ENCODE measurements at regions not wholly inside any gene's neighbourhood (a gene's known extent, or its start where the extent isn't known, plus 50 kb on each side); places are given as distances from the start of the nearest gene placed in this dataset.

GRCh38 chr5:72630721-72631120, 123.5 kb upstream of the ZNF366 start:
- no peak for TF ChIP-seq RAD21 (IDR thresholded peaks at IDR 0.05 in 1 of 2, conservative IDR thresholded peaks at IDR 0.05 in 1 of 2; ENCODE audit: low read depth in 2 of 2, low read length in 2 of 2)
- TF ChIP-seq CBX5 (IDR thresholded peaks at IDR 0.05; ENCODE audit: low read depth, low read length): no peak
- TF ChIP-seq MAX (IDR thresholded peaks at IDR 0.05): no peak
- no peak for TF ChIP-seq SIRT6 (IDR thresholded peaks at IDR 0.05; ENCODE audit: low read length)
- TF ChIP-seq POLR2A (IDR thresholded peaks at IDR 0.05; ENCODE audit: control extremely low read depth in 1 of 2, low read depth in 2 of 2, low read length in 2 of 2): no peak
- no peak for TF ChIP-seq CTCF (IDR thresholded peaks at IDR 0.05; ENCODE audit: control extremely low read depth in 1 of 3, insufficient read depth in 1 of 3, low read depth in 1 of 3, low read length in 3 of 3)
- TF ChIP-seq POLR2AphosphoS5 (IDR thresholded peaks at IDR 0.05; ENCODE audit: low read depth, low read length): no peak
- no peak for TF ChIP-seq CEBPB (IDR thresholded peaks at IDR 0.05; ENCODE audit: low read depth, low read length)
- no peak for TF ChIP-seq MAFK (IDR thresholded peaks at IDR 0.05; ENCODE audit: low read depth, low read length)
- no peak for TF ChIP-seq SIN3A (conservative IDR thresholded peaks at IDR 0.05 in 1 of 2, IDR thresholded peaks at IDR 0.05 in 1 of 2; ENCODE audit: low read depth in 1 of 2, low read length in 2 of 2)
- no peak for TF ChIP-seq HDAC6 (IDR thresholded peaks at IDR 0.05; ENCODE audit: low read depth, low read length)
- no peak for TF ChIP-seq YY1 (IDR thresholded peaks at IDR 0.05; ENCODE audit: low read depth, low read length)

Measured in H1 (cell line).